BLaER1 treated with 17β-estradiol and CSF1 and Interleukin-3, amounts not matched to agents 10 nM and 100 nM (cell line): ENCODE measurements at regions not wholly inside any gene's neighbourhood (a gene's known extent, or its start where the extent isn't known, plus 50 kb on each side); places are given as distances from the start of the nearest gene placed in this dataset.
A peak's percentile ranks its signal among the peaks of the same experiment; 100 is the strongest.

Experiments
- H3K27ac ChIP-seq, 11 experiments: shearing (Covaris generic); formaldehyde crosslinking; 2 replicates each; pipeline ENCODE4 v1.8.1; 2022
- H3K27me3 ChIP-seq, 11 experiments: shearing (Covaris generic); formaldehyde crosslinking; 2 replicates each; pipeline ENCODE4 v1.8.1; 2022
- H3K36me3 ChIP-seq, 11 experiments: shearing (Covaris generic); formaldehyde crosslinking; 2 replicates each; pipeline ENCODE4 v1.8.1; 2022
- H3K4me1 ChIP-seq, 10 experiments: shearing (Covaris generic); formaldehyde crosslinking; 2 replicates each; pipeline ENCODE4 v1.8.1; 2022
- H3K4me2 ChIP-seq, 11 experiments: shearing (Covaris generic); formaldehyde crosslinking; 2 replicates each; pipeline ENCODE4 v1.8.1; 2022
- H3K4me3 ChIP-seq, 10 experiments: shearing (Covaris generic); formaldehyde crosslinking; 2 replicates each; pipeline ENCODE4 v1.8.1; 2022
- H3K9ac ChIP-seq, 11 experiments: shearing (Covaris generic); formaldehyde crosslinking; 2 replicates each; pipeline ENCODE4 v1.8.1; 2022
- H3K9me3 ChIP-seq, 11 experiments: shearing (Covaris generic); formaldehyde crosslinking; replicated peaks in 1 of 11; 2 replicates each; pipeline ENCODE4 v1.8.1; 2022
- H4K20me1 ChIP-seq, 11 experiments: shearing (Covaris generic); formaldehyde crosslinking; 2 replicates each; pipeline ENCODE4 v1.8.1; 2022
- Cebpa-rat ChIP-seq, 11 experiments: shearing (Covaris generic); IDR thresholded peaks; 2 replicates each; pipeline ENCODE4 v1.8.1; 2022

- no peak for TF ChIP-seq Cebpa-rat (IDR thresholded peaks at IDR 0.05)
- Histone ChIP-seq H3K27me3 (no peaks in the 10 kb centered on the region), H4K20me1 (no peaks in the 10 kb centered on the region), H3K4me2 (no peak overlapping the region), H3K4me3 (no peak overlapping the region), H3K4me1 (no peaks in the 10 kb centered on the region), H3K9me3 (no peaks in the 10 kb centered on the region), H3K36me3 (no peaks in the 10 kb centered on the region), H3K27ac (no peak overlapping the region), H3K9ac (no peak overlapping the region)
Measured at GRCh38 chr13:55403887-55404487, 1736.7 kb upstream of the PRR20A start.

- Histone ChIP-seq H3K27me3 (no peaks in the 10 kb centered on the region), H3K4me1 (peaks cover 0 to 18% (median 15%) of the 10 kb centered on the region in 10 experiments; a peak in 14 of 20 replicates), H3K27ac (no peak overlapping the region), H3K36me3 (no peaks in the 10 kb centered on the region), H3K4me2 (peak overlapping the region in 8 of 11 experiments; percentile 32 to 73 (median 56); a peak in 15 of 22 replicates), H3K9me3 (no peaks in the 10 kb centered on the region), H3K9ac (no peak overlapping the region), H4K20me1 (no peaks in the 10 kb centered on the region), H3K4me3 (no peak overlapping the region)
- no peak for TF ChIP-seq Cebpa-rat (IDR thresholded peaks at IDR 0.05)
Measured at GRCh38 chr13:55410398-55411330, 1730.1 kb upstream of the PRR20A start.

GRCh38 chr13:55418095-55418494, 1722.6 kb upstream of the PRR20A start:
- Histone ChIP-seq H3K9me3 (no peaks in the 10 kb centered on the region), H3K36me3 (no peaks in the 10 kb centered on the region), H3K4me1 (no peaks in the 10 kb centered on the region), H3K9ac (no peak overlapping the region), H3K27me3 (no peaks in the 10 kb centered on the region), H3K4me2 (no peak overlapping the region), H3K4me3 (no peak overlapping the region), H4K20me1 (no peaks in the 10 kb centered on the region), H3K27ac (no peak overlapping the region)
- TF ChIP-seq Cebpa-rat (IDR thresholded peaks at IDR 0.05) = no peak

GRCh38 chr13:55432814-55433213, 1707.9 kb upstream of the PRR20A start:
- H3K27me3 ChIP-seq = no peaks in the 10 kb centered on the region
- no peak overlapping the region for H3K4me3 ChIP-seq
- no peak overlapping the region for H3K27ac ChIP-seq
- no peaks in the 10 kb centered on the region for H3K9me3 ChIP-seq
- TF ChIP-seq Cebpa-rat (IDR thresholded peaks at IDR 0.05) = no peak
- no peak overlapping the region for H3K4me2 ChIP-seq
- no peaks in the 10 kb centered on the region for H4K20me1 ChIP-seq
- H3K4me1 ChIP-seq = no peaks in the 10 kb centered on the region
- no peaks in the 10 kb centered on the region for H3K36me3 ChIP-seq
- no peak overlapping the region for H3K9ac ChIP-seq

GRCh38 chr13:55437162-55437561, 1703.6 kb upstream of the PRR20A start:
- H3K9ac ChIP-seq = no peak overlapping the region
- no peak overlapping the region for H3K4me3 ChIP-seq
- H3K27me3 ChIP-seq = no peaks in the 10 kb centered on the region
- H4K20me1 ChIP-seq = no peaks in the 10 kb centered on the region
- no peaks in the 10 kb centered on the region for H3K36me3 ChIP-seq
- no peak for TF ChIP-seq Cebpa-rat (IDR thresholded peaks at IDR 0.05)
- no peaks in the 10 kb centered on the region for H3K9me3 ChIP-seq
- no peaks in the 10 kb centered on the region for H3K4me1 ChIP-seq
- no peak overlapping the region for H3K4me2 ChIP-seq
- no peak overlapping the region for H3K27ac ChIP-seq

- no peak overlapping the region for H3K4me2 ChIP-seq
- H3K36me3 ChIP-seq = no peaks in the 10 kb centered on the region
- no peaks in the 10 kb centered on the region for H4K20me1 ChIP-seq
- H3K27me3 ChIP-seq = no peaks in the 10 kb centered on the region
- H3K9ac ChIP-seq = no peak overlapping the region
- no peak overlapping the region for H3K27ac ChIP-seq
- TF ChIP-seq Cebpa-rat (IDR thresholded peaks at IDR 0.05) = no peak
- no peaks in the 10 kb centered on the region for H3K4me1 ChIP-seq
- no peak overlapping the region for H3K4me3 ChIP-seq
- H3K9me3 ChIP-seq = no peaks in the 10 kb centered on the region
Measured at GRCh38 chr13:55439450-55439849, 1701.3 kb upstream of the PRR20A start.

- Histone ChIP-seq H3K9ac (no peak overlapping the region), H3K4me3 (no peak overlapping the region), H3K27ac (no peak overlapping the region), H3K9me3 (no peaks in the 10 kb centered on the region), H3K27me3 (no peaks in the 10 kb centered on the region), H4K20me1 (no peaks in the 10 kb centered on the region), H3K4me2 (no peak overlapping the region), H3K36me3 (no peaks in the 10 kb centered on the region), H3K4me1 (no peaks in the 10 kb centered on the region)
- TF ChIP-seq Cebpa-rat (IDR thresholded peaks at IDR 0.05) = no peak
Measured at GRCh38 chr13:55440465-55441085, 1700.1 kb upstream of the PRR20A start.

GRCh38 chr13:55464222-55464621, 1676.5 kb upstream of the PRR20A start:
- Histone ChIP-seq H3K9ac (no peak overlapping the region), H3K36me3 (no peaks in the 10 kb centered on the region), H3K4me3 (no peak overlapping the region), H4K20me1 (no peaks in the 10 kb centered on the region), H3K27ac (no peak overlapping the region), H3K4me2 (no peak overlapping the region), H3K27me3 (no peaks in the 10 kb centered on the region), H3K4me1 (no peaks in the 10 kb centered on the region), H3K9me3 (no peaks in the 10 kb centered on the region)
- no peak for TF ChIP-seq Cebpa-rat (IDR thresholded peaks at IDR 0.05)

- Histone ChIP-seq H3K27ac (no peak overlapping the region), H3K27me3 (no peaks in the 10 kb centered on the region), H3K4me3 (no peak overlapping the region), H3K9ac (no peak overlapping the region), H3K9me3 (0 out of 22 replicates have a peak, but pooled peaks cover 0 to 2% (median 0%) of the 10 kb centered on the region in 11 experiments), H3K4me2 (no peak overlapping the region), H4K20me1 (no peaks in the 10 kb centered on the region), H3K4me1 (no peaks in the 10 kb centered on the region), H3K36me3 (no peaks in the 10 kb centered on the region)
- TF ChIP-seq Cebpa-rat (IDR thresholded peaks at IDR 0.05) = no peak
Measured at GRCh38 chr13:55467476-55467875, 1673.2 kb upstream of the PRR20A start.
